ENCODE measurements at regions not wholly inside any gene's neighbourhood (a gene's known extent, or its start where the extent isn't known, plus 50 kb on each side); places are given as distances from the start of the nearest gene placed in this dataset.

GRCh38 chr4:25523405-25523804, 132.2 kb upstream of the SLC34A2 start:
- TF ChIP-seq CTCF (IDR thresholded peaks at IDR 0.05) (peak in 1 of 7 experiments; percentile 6), POLR2A (IDR thresholded peaks at IDR 0.05) (no peak)
